ENCODE measurements at regions not wholly inside any gene's neighbourhood (a gene's known extent, or its start where the extent isn't known, plus 50 kb on each side); places are given as distances from the start of the nearest gene placed in this dataset.

GRCh38 chr20:16123623-16124022 is 449.6 kb downstream of the KIF16B start:
- ATAC-seq (no peak), DNase-seq (ENCODE audit: low spot score) (no peak)

GRCh38 chr20:16119909-16120308 is 453.3 kb downstream of the KIF16B start:
- no peak for DNase-seq (ENCODE audit: low spot score)
- no peak for ATAC-seq

- DNase-seq (ENCODE audit: low spot score) (no peak), ATAC-seq (no peak)
Measured at GRCh38 chr20:16115911-16116552, 457.2 kb downstream of the KIF16B start.

GRCh38 chr20:16113736-16114135 is 459.5 kb downstream of the KIF16B start:
- ATAC-seq (no peak), DNase-seq (ENCODE audit: low spot score) (no peak)

GRCh38 chr20:16111852-16112412 is 461.3 kb downstream of the KIF16B start:
- ATAC-seq (no peak), DNase-seq (ENCODE audit: low spot score) (no peak)

- no peak for ATAC-seq
- no peak for DNase-seq (ENCODE audit: low spot score)
Measured at GRCh38 chr20:16111172-16111832, 461.9 kb downstream of the KIF16B start.

- ATAC-seq (no peak), DNase-seq (ENCODE audit: low spot score) (no peak)
Measured at GRCh38 chr20:16107172-16107870, 465.9 kb downstream of the KIF16B start.

- no peak for ATAC-seq
Measured at GRCh38 chr20:16106191-16106849, 466.9 kb downstream of the KIF16B start.

GRCh38 chr20:16104783-16105182 is 468.5 kb downstream of the KIF16B start:
- DNase-seq (ENCODE audit: low spot score) (no peak), ATAC-seq (no peak)

More at GRCh38 chr20:16106191-16106849, 466.9 kb downstream of the KIF16B start:
- DNase-seq (ENCODE audit: low spot score), result no peak

Data from left lobe of liver (tissue), 2 donors.